ENCODE measurements at regions not wholly inside any gene's neighbourhood (a gene's known extent, or its start where the extent isn't known, plus 50 kb on each side); places are given as distances from the start of the nearest gene placed in this dataset.

- TF ChIP-seq POLR2A (IDR thresholded peaks at IDR 0.05), result no peak
- no peak for TF ChIP-seq CTCF (IDR thresholded peaks at IDR 0.05)
Measured at GRCh38 chr13:39186205-39186875, 148.1 kb downstream of the NHLRC3 start.

All from adrenal gland (tissue), 5 donors.